MCF 10A (cell line): ENCODE measurements at regions not wholly inside any gene's neighbourhood (a gene's known extent, or its start where the extent isn't known, plus 50 kb on each side); places are given as distances from the start of the nearest gene placed in this dataset.

Experiments used
- BruUV-seq: library from RNA; stranded (reverse); fragments of 400-500 nt; replicated peaks from 2 replicates; lab custom pipeline; 2021; lab: Mats Ljungman, UMichigan
- CTCF ChIA-PET: fragments of 300-600 bp; sonication (Branson Sonifier 250); formaldehyde crosslinking; extraction: SDS; loops from one replicate; lab custom pipeline; 2021; ENCODE audit warnings: antibody characterized with exemption, inconsistent platforms; lab: Yijun Ruan, JAX
- POLR2A ChIA-PET: fragments of 300-600, 350-650 bp; sonication (Branson Sonifier 250); formaldehyde crosslinking; extraction: SDS; loops from one replicate; lab custom pipeline; 2020; ENCODE audit warnings: antibody characterized with exemption, inconsistent platforms; lab: Yijun Ruan, JAX
- DNase-seq: peaks from one replicate; pipeline ENCODE4 v3.0.0-alpha.2; 2018; ENCODE audit not compliant: unreplicated experiment
- H3K27ac Mint-ChIP-seq: one replicate; pipeline ENCODE4 v1.8.0; 2022; ENCODE audit warnings: mild to moderate bottlenecking, low read depth, mixed read lengths; ENCODE audit not compliant: unreplicated experiment
- H3K27me3 Mint-ChIP-seq: one replicate; pipeline ENCODE4 v1.8.0; 2022; ENCODE audit warnings: mixed read lengths; ENCODE audit not compliant: insufficient read depth, unreplicated experiment
- H3K36me3 Mint-ChIP-seq: one replicate; pipeline ENCODE4 v1.8.0; 2022; ENCODE audit warnings: mild to moderate bottlenecking, moderate library complexity, mixed read lengths; ENCODE audit not compliant: insufficient read depth, unreplicated experiment
- H3K4me1 Mint-ChIP-seq: one replicate; pipeline ENCODE4 v1.8.0; 2022; ENCODE audit warnings: mixed read lengths; ENCODE audit not compliant: insufficient read depth, unreplicated experiment
- H3K4me3 Mint-ChIP-seq: one replicate; pipeline ENCODE4 v1.8.0; 2022; ENCODE audit warnings: mild to moderate bottlenecking, moderate library complexity, mixed read lengths; ENCODE audit not compliant: unreplicated experiment
- H3K9me3 Mint-ChIP-seq: one replicate; pipeline ENCODE4 v1.8.0; 2022; ENCODE audit warnings: mixed read lengths; ENCODE audit not compliant: unreplicated experiment
- intact Hi-C: fragments of 100-400 bp; cut with micrococcal nuclease; formaldehyde crosslinking; loops from 2 replicates; pipeline ENCODE4 v1.14.1; 2022
- TF ChIP-seq, protein P1 (sequence below): fragments of 200-600 bp; IDR thresholded peaks from one replicate; pipeline ENCODE4 v1.8.0; 2022; ENCODE audit warnings: antibody characterized with exemption, mild to moderate bottlenecking; ENCODE audit not compliant: unreplicated experiment

GRCh38 chr9:31114346-31114745, 1270.1 kb upstream of the ACO1 start:
- intact Hi-C loops = no loop called here
- Mint-ChIP-seq H3K36me3 (no peaks in the 10 kb centered on the region), H3K27ac (no peak overlapping the region), H3K4me1 (peaks cover 4% of the 10 kb centered on the region), H3K9me3 (no peaks in the 10 kb centered on the region), H3K4me3 (no peak overlapping the region), H3K27me3 (peaks cover 38% of the 10 kb centered on the region)
- ChIA-PET CTCF (no interaction called here), POLR2A (no interaction called here)
- no TSS peak for BruUV-seq
- DNase-seq = no peak
- TF ChIP-seq, protein P1, sequence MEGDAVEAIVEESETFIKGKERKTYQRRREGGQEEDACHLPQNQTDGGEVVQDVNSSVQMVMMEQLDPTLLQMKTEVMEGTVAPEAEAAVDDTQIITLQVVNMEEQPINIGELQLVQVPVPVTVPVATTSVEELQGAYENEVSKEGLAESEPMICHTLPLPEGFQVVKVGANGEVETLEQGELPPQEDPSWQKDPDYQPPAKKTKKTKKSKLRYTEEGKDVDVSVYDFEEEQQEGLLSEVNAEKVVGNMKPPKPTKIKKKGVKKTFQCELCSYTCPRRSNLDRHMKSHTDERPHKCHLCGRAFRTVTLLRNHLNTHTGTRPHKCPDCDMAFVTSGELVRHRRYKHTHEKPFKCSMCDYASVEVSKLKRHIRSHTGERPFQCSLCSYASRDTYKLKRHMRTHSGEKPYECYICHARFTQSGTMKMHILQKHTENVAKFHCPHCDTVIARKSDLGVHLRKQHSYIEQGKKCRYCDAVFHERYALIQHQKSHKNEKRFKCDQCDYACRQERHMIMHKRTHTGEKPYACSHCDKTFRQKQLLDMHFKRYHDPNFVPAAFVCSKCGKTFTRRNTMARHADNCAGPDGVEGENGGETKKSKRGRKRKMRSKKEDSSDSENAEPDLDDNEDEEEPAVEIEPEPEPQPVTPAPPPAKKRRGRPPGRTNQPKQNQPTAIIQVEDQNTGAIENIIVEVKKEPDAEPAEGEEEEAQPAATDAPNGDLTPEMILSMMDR = no peak

DNA sequence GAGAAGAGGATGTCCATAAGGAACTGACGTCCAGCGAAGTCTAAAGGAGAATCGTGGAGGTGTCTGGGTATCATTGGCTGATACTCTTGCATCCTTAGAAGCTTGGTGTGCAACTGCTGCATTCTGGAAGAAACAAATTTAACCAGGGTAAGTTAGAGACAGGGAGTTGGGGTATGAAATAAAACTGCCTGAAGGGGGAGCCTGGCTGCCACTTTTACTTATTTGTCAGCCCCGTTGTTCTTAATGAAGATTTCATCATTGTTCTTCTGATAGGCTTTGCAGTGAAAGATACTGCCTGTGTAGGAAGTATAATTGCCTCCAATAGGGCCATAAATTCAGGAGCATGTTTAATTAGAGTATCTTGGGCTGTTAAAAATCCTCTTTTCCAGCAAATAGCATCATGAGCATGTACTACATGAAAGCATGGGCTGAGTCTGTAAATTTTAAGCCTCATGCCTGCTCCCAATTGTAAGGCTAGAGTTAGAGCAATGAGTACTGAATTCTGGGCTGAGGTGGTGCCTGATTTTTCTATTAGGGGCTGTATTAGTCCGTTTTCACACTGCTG, 1264.5 kb upstream of the ACO1 start:
- intact Hi-C loops = loop anchor here (1.0 to 10.0 kb wide), 3 partner anchors 185 to 680 kb away; no protein-coding TSS in a partner anchor
- POLR2A ChIA-PET = interaction anchor here (0.6 to 1.4 kb wide), 2 partner anchors 66 to 184 kb away, joined by 3 to 4 read pairs; no protein-coding TSS in a partner anchor
- Mint-ChIP-seq H3K27ac (no peak overlapping the region), H3K9me3 (peaks cover 18% of the 10 kb centered on the region), H3K4me3 (no peak overlapping the region), H3K4me1 (peaks cover 5% of the 10 kb centered on the region), H3K27me3 (peaks cover 2% of the 10 kb centered on the region), H3K36me3 (no peaks in the 10 kb centered on the region)
- BruUV-seq = no TSS peak
- CTCF ChIA-PET = interaction anchor here (0.5 to 1.9 kb wide), 20 partner anchors 8 to 1905 kb away, joined by 3 to 10 read pairs (median 3); no protein-coding TSS in a partner anchor
- TF ChIP-seq, protein P1 = peak; percentile 50
- peak; percentile 58 for DNase-seq

DNA sequence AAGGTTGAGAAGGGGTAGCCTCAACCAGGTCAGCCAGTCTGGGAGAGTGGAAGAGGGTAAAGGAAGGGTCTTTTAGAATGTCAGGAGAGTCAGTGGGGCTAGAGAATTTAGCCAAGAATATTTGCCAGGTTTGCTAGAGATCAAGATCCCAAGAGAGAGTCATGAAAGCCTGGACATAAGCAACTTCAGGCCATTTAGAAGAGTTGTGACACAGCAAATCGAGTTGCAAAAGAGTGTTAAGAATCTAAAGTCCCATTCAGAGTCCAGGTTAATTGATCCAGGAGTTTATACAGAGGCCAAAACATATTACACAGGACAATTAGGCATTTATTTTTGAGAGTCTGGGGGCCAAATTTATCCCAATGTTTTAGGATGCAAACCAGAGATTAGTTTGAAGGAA, 1260.1 kb upstream of the ACO1 start:
- no TSS peak for BruUV-seq
- no peaks in the 10 kb centered on the region for H3K27me3 Mint-ChIP-seq
- no peak overlapping the region for H3K27ac Mint-ChIP-seq
- CTCF ChIA-PET = interaction anchor here (2.0 kb wide), 1 partner anchor 418 kb away, joined by 8 read pairs; no protein-coding TSS in a partner anchor
- no peaks in the 10 kb centered on the region for H3K36me3 Mint-ChIP-seq
- intact Hi-C loops = loop anchor here (10.0 kb wide), 1 partner anchor 420 kb away; no protein-coding TSS in a partner anchor
- peaks cover under 1% of the 10 kb centered on the region for H3K4me1 Mint-ChIP-seq
- no peak overlapping the region for H3K4me3 Mint-ChIP-seq
- DNase-seq = no peak
- H3K9me3 Mint-ChIP-seq = peaks cover 18% of the 10 kb centered on the region
- POLR2A ChIA-PET = no interaction called here
- TF ChIP-seq, protein P1 = no peak

GRCh38 chr9:31135567-31135966, 1248.9 kb upstream of the ACO1 start:
- intact Hi-C loops = no loop called here
- TF ChIP-seq, protein P1 = no peak
- Mint-ChIP-seq H3K27ac (peak overlapping the region; percentile 62), H3K27me3 (no peaks in the 10 kb centered on the region), H3K9me3 (no peaks in the 10 kb centered on the region), H3K36me3 (no peaks in the 10 kb centered on the region), H3K4me3 (no peak overlapping the region), H3K4me1 (peaks cover 15% of the 10 kb centered on the region)
- POLR2A ChIA-PET = interaction anchor here (0.7 kb wide), 1 partner anchor 13 kb away, joined by 3 read pairs; no protein-coding TSS in a partner anchor
- no peak for DNase-seq
- no TSS peak for BruUV-seq
- CTCF ChIA-PET = interaction anchor here (1.6 kb wide), 1 partner anchor 168 kb away, joined by 6 read pairs; no protein-coding TSS in a partner anchor
